Non-pigmented ciliary epithelial cell (primary cell): ENCODE measurements at regions not wholly inside any gene's neighbourhood (a gene's known extent, or its start where the extent isn't known, plus 50 kb on each side); places are given as distances from the start of the nearest gene placed in this dataset.

Source experiments
- DNase-seq: peaks from one replicate; pipeline ENCODE4 v3.0.0-alpha.2; 2010; ENCODE audit warnings: low read depth

DNA sequence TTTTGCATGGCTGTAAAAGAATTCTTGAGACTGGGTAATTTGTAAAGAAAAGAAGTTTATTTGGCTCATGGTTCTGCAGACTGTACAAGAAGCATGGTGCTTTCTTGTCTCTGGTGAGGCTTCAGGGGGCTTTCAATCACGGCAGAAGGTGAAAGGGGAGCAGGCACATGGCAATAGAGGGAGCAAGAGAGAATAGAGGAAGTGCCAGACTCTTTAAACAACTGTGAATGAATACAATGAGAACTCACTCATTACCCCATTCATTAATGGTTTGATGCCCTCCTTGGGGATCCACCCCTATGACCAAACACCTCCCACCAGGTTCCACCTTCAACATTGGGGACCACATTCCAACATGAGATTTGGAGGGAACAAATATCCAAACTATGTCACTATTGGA is 463.5 kb downstream of the MTX2 start:
- DNase-seq: no peak

GRCh38 chr2:176733698-176734430 is 464.6 kb downstream of the MTX2 start:
- DNase-seq: no peak

DNA sequence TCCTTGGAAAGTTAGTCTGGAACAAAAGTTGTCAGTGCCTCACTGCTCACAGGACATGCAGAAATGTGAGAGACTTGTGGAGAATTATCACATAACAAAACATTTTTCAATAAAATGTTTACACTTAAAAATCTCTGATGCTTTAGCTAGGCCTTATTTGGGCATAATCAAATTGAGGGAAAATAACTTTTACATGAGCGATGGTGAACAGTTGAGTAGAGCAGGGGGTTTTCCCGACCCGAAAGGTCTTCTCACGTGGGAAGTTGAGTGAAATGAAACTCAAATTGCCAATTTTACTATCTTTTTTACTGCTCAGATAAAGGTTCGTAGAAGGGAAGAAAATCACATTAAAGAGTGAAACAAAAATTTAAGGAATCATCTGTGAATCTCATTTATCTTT is 465.6 kb downstream of the MTX2 start:
- no peak for DNase-seq

GRCh38 chr2:176742271-176742670 is 470.3 kb upstream of the HNRNPA3 start:
- no peak for DNase-seq

GRCh38 chr2:176743671-176744070 is 468.9 kb upstream of the HNRNPA3 start:
- no peak for DNase-seq

GRCh38 chr2:176744146-176744545 is 468.4 kb upstream of the HNRNPA3 start:
- no peak for DNase-seq

- DNase-seq: no peak
Observed at GRCh38 chr2:176745543-176746200, 466.9 kb upstream of the HNRNPA3 start.

DNA sequence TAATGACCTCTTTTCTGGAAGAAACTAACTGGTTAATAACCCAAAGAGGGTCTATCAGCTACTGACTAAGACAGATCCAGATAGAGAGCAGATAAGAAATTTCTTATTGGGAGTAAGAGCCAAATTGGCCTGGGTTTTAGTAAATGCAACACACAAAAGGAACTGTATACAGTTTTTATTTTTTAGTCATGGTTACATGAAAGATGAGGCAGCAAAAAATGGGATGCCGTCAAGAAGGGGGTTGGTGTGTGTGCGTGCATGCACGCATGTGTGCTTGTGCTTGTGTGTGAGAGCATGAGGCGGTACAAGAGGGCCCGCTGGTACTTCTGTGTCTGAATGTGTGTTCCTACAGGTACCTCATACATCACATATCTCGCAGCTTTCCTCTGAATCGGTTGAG is 466.2 kb upstream of the HNRNPA3 start:
- DNase-seq: no peak

DNA sequence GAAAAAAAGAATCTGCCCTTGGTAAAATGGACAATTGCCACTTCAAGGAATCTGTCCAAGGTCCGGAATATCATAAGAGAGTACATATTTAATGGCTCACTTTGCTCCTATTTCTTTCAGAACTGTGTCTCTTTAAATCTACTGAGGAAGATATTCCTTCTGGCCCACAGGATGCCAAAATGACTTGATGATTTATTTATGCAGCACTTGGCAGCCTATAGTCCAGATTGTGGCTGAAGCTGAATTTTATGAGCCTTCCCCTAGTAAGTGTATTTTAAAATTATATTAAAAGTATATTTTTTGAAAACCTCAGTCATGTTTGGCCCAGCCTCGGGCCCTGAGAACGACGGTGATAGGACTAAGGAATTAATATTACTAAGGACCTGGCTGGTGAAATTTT is 465.1 kb upstream of the HNRNPA3 start:
- no peak for DNase-seq

GRCh38 chr2:176747928-176748327 is 464.7 kb upstream of the HNRNPA3 start:
- no peak for DNase-seq

DNA sequence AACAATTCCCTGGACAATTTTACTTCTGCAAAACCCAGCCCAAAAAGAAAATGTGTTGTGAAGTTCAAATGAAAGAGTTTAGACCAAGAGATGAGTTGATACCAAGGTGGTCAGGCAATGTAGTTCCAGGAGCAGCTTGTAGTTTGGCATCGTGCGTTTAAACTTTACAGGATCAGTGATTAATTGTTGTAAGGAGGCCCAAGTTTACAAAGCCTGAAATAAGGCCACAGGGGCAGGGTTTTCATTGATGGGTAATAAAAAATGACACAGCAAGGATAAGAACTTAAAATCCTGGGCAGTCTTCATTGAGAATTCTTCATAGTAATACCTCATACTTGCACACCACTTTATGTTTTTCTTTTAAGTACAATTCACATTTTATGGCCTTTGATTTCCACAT is 463.9 kb upstream of the HNRNPA3 start:
- DNase-seq: no peak

DNA sequence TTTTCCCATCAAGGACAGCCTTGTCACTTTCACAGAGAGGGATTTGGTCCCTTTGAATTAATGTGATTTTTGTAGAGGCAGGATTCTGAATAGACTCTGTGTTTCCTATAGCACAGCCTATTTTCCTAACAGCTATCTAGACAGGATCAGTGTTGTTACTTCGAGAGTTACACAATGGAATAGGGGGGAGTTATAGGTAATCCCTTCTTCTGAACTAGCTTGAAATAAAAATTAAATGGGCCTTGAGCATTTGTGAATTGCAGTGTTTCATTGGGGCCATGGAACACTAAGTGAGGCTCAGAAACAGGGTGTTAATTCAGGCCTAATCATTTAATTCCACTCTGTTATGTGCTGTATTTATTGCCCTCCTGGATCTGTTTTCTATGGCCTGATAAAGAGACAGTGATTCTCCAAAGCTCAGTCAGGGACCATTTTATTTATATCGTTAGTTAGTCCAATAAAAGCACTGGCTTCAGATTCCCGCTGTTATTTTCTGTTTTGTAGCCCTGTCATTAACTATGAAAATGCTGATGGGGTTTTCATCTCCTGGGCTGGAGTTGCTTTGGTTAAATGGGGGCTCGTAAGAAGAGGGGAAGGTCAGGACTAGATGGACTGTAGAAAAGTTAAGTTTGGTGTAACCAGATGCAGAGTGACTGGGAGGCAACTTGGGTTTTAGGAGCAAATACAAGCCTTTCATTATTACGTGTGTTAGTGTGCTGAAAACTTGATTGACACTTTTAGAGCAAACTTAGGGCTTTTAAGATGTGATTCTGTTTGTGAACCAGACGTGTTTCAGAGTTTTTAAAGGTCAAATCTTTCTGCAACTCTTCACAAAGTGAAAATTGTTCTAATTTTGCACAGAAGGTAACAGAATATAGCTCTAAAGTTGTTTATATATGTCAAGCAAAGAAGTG is 461.0 kb upstream of the HNRNPA3 start:
- DNase-seq: no peak

GRCh38 chr2:176752295-176752694 is 460.3 kb upstream of the HNRNPA3 start:
- DNase-seq: no peak

DNA sequence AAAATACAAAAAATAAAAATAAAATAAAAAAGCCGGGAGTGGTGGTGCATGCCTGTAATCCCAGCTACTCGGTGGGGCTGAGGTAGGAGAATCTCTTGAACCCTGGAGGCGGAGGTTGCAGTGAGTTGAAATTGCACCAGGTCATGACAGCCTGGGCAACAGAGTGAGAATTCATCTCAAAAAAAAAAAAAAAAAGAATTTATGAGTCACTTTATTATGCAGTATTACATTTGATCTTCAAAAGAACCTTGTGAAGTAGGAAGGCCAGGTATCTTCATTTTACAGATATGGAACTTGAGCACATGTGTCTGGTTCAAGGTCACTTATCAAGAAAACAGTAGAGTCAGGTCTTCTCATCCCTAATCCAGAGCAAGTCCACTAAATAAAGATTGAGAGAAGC is 459.4 kb upstream of the HNRNPA3 start:
- DNase-seq: no peak

GRCh38 chr2:176753752-176754474 is 458.7 kb upstream of the HNRNPA3 start:
- no peak for DNase-seq

DNA sequence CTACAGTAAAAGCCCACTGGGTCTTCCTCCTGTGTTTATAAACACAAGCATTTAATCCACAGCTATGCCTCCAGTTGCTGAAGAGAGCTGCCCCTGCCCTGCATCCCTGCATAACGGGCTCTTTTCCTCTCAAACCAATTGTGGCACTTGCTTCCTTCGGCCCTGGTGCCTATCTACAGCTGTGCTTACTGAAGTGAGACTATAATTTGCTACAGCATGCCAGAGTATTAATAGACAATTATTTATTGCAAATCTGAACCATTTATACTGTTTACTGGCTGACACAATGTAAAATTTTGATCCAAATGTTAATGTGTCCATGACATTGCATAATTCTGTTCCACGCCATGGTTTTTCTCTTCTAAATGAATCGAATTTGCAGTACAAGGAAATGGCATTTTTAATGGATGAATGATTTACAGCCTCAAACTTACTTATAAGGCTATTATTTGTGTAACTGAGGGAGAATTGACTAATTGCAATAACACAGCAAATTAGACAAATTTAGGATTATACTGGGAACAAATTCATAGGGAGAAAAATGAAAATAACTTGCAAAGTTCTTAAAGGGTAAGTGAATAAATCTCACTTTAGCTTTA is 457.0 kb upstream of the HNRNPA3 start:
- DNase-seq: no peak

DNA sequence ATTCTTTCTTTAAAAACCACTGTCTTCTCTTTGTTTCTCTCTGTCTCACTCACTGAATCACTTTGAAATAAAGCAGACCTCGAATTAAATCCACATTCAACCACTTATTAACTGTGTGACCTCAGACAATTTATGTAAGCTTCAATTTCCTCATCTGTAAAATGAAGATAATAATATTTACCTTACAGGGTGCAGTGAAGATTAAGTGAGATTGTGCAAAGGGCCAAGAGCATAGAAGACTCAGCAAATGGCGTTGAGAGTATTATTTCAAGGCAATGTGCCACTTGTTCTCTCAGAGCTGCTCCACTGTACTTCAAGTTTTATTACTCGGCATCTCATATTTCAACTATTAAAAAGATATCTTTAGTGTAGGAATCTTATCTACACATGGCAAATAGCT is 454.2 kb upstream of the HNRNPA3 start:
- DNase-seq: no peak

DNA sequence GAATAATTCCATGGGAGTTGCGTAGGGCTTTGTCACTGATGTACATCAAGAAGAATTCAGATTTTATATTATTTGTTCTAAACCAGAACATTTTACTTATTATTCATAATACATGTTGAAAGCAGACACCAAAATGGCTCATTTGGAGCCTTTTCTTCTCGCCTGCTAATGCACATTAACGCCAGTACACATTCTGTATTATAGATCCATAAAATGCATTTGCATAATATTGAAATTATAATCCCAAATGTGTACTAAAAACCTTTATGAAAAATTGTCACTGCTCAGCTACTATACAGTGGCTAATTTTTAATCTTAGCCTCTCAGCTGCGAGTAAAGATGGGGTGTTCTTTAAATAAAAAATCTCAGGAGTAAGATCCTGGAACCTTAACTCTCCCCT is 452.2 kb upstream of the HNRNPA3 start:
- DNase-seq: no peak

DNA sequence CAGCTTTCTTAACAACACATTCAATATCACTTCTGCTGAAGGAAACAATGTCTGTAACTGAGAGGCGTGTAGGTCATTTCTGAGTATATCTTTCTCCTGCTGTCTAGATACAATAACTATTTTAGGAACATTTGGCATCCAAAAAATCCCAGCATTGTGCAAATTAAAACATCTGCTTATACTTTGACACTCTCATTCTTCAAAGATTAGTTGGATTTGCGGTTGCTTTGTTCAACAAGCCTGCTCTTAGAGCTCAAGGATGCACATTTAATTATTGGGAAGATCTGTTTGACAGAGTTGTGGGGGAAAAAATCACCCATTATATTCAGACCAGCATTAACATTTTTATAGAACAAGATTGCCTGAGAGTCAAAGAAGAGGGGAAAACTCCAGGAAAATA is 449.5 kb upstream of the HNRNPA3 start:
- no peak for DNase-seq

DNA sequence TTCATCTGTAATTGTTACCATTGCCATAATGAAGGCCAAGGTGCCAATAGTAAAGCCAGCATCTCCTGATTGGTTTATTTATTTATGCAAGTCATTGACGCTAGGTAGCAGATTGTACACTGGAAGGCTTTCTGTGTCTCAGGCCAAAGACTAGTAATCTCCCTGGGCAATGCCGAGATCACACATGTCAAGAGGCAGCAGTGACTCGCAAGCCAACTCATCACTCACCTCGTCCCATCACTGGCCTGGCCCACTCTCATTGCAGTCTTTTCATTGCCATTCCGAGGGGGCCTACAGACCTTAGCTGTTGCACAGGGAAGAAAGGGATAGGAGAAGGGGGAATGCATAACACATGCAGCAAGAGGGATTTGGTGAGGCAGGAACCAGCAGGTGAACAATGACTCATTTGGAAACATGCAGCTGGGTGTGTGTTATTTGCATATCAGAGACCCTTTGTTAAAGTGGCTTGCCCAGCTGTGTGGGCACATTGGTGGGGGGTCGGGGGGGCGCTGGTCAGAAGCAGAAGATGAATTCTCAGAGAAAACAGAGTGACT is 448.7 kb upstream of the HNRNPA3 start:
- no peak for DNase-seq

GRCh38 chr2:176764921-176765320 is 447.7 kb upstream of the HNRNPA3 start:
- DNase-seq: no peak

- DNase-seq: no peak
Observed at GRCh38 chr2:176766005-176766404, 446.6 kb upstream of the HNRNPA3 start.
